ENCODE measurements at regions not wholly inside any gene's neighbourhood (a gene's known extent, or its start where the extent isn't known, plus 50 kb on each side); places are given as distances from the start of the nearest gene placed in this dataset.

GRCh38 chr12:76692846-76693245 is 71.1 kb upstream of the ZDHHC17 start:
- ATAC-seq, result no peak
- WGBS, 2 donors (ENCODE audit: low coverage in 1 of 2), result 80% methylated on average over 1 of the region's 3 CpGs; no CpG with 5 or more reads in 1 of the 2 donors
- TF ChIP-seq POLR2A (IDR thresholded peaks at IDR 0.05), result no peak
- no peak for TF ChIP-seq POLR2AphosphoS5 (IDR thresholded peaks at IDR 0.05)
- TF ChIP-seq, protein P1, sequence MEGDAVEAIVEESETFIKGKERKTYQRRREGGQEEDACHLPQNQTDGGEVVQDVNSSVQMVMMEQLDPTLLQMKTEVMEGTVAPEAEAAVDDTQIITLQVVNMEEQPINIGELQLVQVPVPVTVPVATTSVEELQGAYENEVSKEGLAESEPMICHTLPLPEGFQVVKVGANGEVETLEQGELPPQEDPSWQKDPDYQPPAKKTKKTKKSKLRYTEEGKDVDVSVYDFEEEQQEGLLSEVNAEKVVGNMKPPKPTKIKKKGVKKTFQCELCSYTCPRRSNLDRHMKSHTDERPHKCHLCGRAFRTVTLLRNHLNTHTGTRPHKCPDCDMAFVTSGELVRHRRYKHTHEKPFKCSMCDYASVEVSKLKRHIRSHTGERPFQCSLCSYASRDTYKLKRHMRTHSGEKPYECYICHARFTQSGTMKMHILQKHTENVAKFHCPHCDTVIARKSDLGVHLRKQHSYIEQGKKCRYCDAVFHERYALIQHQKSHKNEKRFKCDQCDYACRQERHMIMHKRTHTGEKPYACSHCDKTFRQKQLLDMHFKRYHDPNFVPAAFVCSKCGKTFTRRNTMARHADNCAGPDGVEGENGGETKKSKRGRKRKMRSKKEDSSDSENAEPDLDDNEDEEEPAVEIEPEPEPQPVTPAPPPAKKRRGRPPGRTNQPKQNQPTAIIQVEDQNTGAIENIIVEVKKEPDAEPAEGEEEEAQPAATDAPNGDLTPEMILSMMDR (IDR thresholded peaks at IDR 0.05), result no peak
- TF ChIP-seq EP300 (IDR thresholded peaks at IDR 0.05), result no peak

GRCh38 chr12:76694369-76694768 is 69.5 kb upstream of the ZDHHC17 start:
- H3K36me3 ChIP-seq, result no peaks in the 10 kb centered on the region
- no peak for ATAC-seq
- H3K27ac ChIP-seq, result no peak overlapping the region
- TF ChIP-seq EP300 (IDR thresholded peaks at IDR 0.05), result no peak
- H3K4me3 ChIP-seq, result no peak overlapping the region
- WGBS, 2 donors (ENCODE audit: low coverage in 1 of 2), result 97% methylated on average over 6 of the region's 7 CpGs; no CpG with 5 or more reads in 1 of the 2 donors
- no peaks in the 10 kb centered on the region for H3K9me3 ChIP-seq
- H3K27me3 ChIP-seq, result no peaks in the 10 kb centered on the region
- no peaks in the 10 kb centered on the region for H3K4me1 ChIP-seq

More at GRCh38 chr12:76692846-76693245, 71.1 kb upstream of the ZDHHC17 start:
- H3K4me1 ChIP-seq, result no peaks in the 10 kb centered on the region
- H3K9me3 ChIP-seq, result no peaks in the 10 kb centered on the region
- H3K4me3 ChIP-seq, result no peak overlapping the region
- H3K27ac ChIP-seq, result no peak overlapping the region
- H3K27me3 ChIP-seq, result no peaks in the 10 kb centered on the region
- no peaks in the 10 kb centered on the region for H3K36me3 ChIP-seq

- no peaks in the 10 kb centered on the region for H3K9me3 ChIP-seq
- no peak for ATAC-seq
- no peak overlapping the region for H3K4me3 ChIP-seq
- 80 to 90% methylated on average over 1 to 2 of the region's 4 CpGs for WGBS, 2 donors (ENCODE audit: low coverage in 1 of 2)
- H3K27ac ChIP-seq, result no peak overlapping the region
- H3K36me3 ChIP-seq, result no peaks in the 10 kb centered on the region
- no peaks in the 10 kb centered on the region for H3K4me1 ChIP-seq
- TF ChIP-seq POLR2AphosphoS5 (IDR thresholded peaks at IDR 0.05), result no peak
- no peak for TF ChIP-seq EP300 (IDR thresholded peaks at IDR 0.05)
- TF ChIP-seq POLR2A (IDR thresholded peaks at IDR 0.05), result no peak
- TF ChIP-seq, protein P1 (IDR thresholded peaks at IDR 0.05), result no peak
- no peaks in the 10 kb centered on the region for H3K27me3 ChIP-seq
Measured at GRCh38 chr12:76696186-76696585, 67.7 kb upstream of the ZDHHC17 start.

DNA sequence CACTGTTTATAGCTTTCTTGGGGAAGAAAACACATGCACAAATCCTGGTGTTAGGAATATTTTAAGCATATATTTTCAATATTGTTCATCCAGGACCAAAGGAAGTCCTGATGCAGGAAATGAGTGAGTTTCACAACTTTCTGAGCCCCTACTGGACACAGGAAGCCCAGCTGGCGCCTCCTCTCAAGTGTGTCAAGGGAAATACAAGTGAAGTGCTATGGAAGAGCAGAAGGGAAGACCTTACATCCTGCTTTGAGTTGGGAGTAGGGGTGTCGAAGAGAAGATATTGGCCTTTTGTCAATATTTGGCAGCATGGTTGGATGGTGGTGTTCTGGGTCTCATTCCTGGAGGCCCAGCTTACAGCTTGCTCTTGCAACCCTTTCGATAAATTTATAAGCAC is 66.1 kb upstream of the ZDHHC17 start:
- TF ChIP-seq EP300 (IDR thresholded peaks at IDR 0.05) (no peak), POLR2AphosphoS5 (IDR thresholded peaks at IDR 0.05) (no peak), POLR2A (IDR thresholded peaks at IDR 0.05) (no peak)
- TF ChIP-seq, protein P1 (IDR thresholded peaks at IDR 0.05), result no peak
- 88 to 90% methylated on average over 3 of the region's 3 CpGs for WGBS, 2 donors (ENCODE audit: low coverage in 1 of 2)
- Histone ChIP-seq H3K36me3 (no peaks in the 10 kb centered on the region), H3K27me3 (no peaks in the 10 kb centered on the region), H3K27ac (no peak overlapping the region), H3K4me3 (no peak overlapping the region), H3K9me3 (no peaks in the 10 kb centered on the region), H3K4me1 (no peaks in the 10 kb centered on the region)
- no peak for ATAC-seq

- Histone ChIP-seq H3K27me3 (no peaks in the 10 kb centered on the region), H3K36me3 (no peaks in the 10 kb centered on the region), H3K4me3 (no peak overlapping the region), H3K27ac (no peak overlapping the region), H3K4me1 (no peaks in the 10 kb centered on the region), H3K9me3 (no peaks in the 10 kb centered on the region)
- ATAC-seq, result no peak
- WGBS, 2 donors (ENCODE audit: low coverage in 1 of 2), result 100% methylated on average over 1 of the region's 1 CpG
- TF ChIP-seq POLR2AphosphoS5 (IDR thresholded peaks at IDR 0.05) (no peak), EP300 (IDR thresholded peaks at IDR 0.05) (no peak), POLR2A (IDR thresholded peaks at IDR 0.05) (no peak)
- TF ChIP-seq, protein P1 (IDR thresholded peaks at IDR 0.05), result no peak
Measured at GRCh38 chr12:76698316-76698715, 65.6 kb upstream of the ZDHHC17 start.
